HL-60 (cell line): ENCODE measurements at regions not wholly inside any gene's neighbourhood (a gene's known extent, or its start where the extent isn't known, plus 50 kb on each side); places are given as distances from the start of the nearest gene placed in this dataset.

Experiments
- DNase-seq, 2 experiments: peaks; one replicate each; pipeline ENCODE4 v3.0.0-alpha.2; 2010 to 2020; ENCODE audit warnings: low read depth in 1 of 2, low spot score in 1 of 2
- H3K27ac ChIP-seq: fragments of 250-450 bp; sonication (Bioruptor Pico); replicated peaks from 2 replicates; pipeline ENCODE4 v1.5.1; 2020; ENCODE audit warnings: mild to moderate bottlenecking, moderate library complexity
- H3K27me3 ChIP-seq: fragments of 250-450 bp; sonication (Bioruptor Pico); 2 replicates; pipeline ENCODE4 v1.5.1; 2021; ENCODE audit warnings: mild to moderate bottlenecking, moderate library complexity; ENCODE audit not compliant: insufficient read depth, poor library complexity, severe bottlenecking
- H3K4me3 ChIP-seq: replicated peaks from 2 replicates; pipeline ENCODE4 v1.5.1; 2011; ENCODE audit warnings: mild to moderate bottlenecking, control low read depth, low read length; ENCODE audit not compliant: insufficient read depth
- GABPA ChIP-seq: IDR thresholded peaks from 2 replicates; pipeline ENCODE4 v1.6.1; 2012; ENCODE audit warnings: low read depth
- POLR2AphosphoS5 ChIP-seq: IDR thresholded peaks from 2 replicates; pipeline ENCODE4 v1.6.1; 2012; ENCODE audit warnings: low read depth
- SPI1 ChIP-seq: IDR thresholded peaks from 2 replicates; pipeline ENCODE4 v1.6.1; 2012; ENCODE audit warnings: low read depth, mild to moderate bottlenecking, borderline replicate concordance
- TF ChIP-seq, protein P1 (sequence below): IDR thresholded peaks from 2 replicates; pipeline ENCODE4 v1.6.1; 2012; ENCODE audit warnings: low read depth; ENCODE audit not compliant: insufficient replicate concordance
- TF ChIP-seq, protein P2 (sequence below): IDR thresholded peaks from one replicate; pipeline ENCODE4 v1.5.1; 2011; ENCODE audit warnings: low read length, control low read depth, inconsistent platforms; ENCODE audit not compliant: insufficient read depth

DNA sequence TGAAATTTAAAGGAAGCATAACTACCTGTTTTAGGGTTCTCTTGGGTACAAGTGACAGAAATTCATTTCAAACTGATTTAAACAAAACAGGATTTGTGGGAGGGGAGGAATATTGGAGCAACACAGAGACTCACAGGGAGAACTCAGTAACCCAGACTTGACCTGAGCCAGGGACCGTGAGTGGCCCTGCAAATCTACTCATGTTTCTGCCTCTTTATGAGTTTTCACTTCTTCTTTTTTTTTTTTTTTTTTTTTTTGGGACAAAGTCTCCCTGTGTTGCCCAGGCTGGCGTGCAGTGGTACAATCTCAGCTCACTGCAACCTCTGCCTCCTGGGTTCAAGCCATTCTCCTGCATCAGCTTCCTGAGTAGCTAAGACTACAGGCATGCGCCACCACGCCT lies 405.6 kb upstream of the ZNF608 start:
- no peak for DNase-seq
- H3K27me3 ChIP-seq = no peaks in the 10 kb centered on the region
- no peak overlapping the region for H3K27ac ChIP-seq
- no peak for TF ChIP-seq SPI1
- no peak for TF ChIP-seq GABPA
- TF ChIP-seq, protein P1, sequence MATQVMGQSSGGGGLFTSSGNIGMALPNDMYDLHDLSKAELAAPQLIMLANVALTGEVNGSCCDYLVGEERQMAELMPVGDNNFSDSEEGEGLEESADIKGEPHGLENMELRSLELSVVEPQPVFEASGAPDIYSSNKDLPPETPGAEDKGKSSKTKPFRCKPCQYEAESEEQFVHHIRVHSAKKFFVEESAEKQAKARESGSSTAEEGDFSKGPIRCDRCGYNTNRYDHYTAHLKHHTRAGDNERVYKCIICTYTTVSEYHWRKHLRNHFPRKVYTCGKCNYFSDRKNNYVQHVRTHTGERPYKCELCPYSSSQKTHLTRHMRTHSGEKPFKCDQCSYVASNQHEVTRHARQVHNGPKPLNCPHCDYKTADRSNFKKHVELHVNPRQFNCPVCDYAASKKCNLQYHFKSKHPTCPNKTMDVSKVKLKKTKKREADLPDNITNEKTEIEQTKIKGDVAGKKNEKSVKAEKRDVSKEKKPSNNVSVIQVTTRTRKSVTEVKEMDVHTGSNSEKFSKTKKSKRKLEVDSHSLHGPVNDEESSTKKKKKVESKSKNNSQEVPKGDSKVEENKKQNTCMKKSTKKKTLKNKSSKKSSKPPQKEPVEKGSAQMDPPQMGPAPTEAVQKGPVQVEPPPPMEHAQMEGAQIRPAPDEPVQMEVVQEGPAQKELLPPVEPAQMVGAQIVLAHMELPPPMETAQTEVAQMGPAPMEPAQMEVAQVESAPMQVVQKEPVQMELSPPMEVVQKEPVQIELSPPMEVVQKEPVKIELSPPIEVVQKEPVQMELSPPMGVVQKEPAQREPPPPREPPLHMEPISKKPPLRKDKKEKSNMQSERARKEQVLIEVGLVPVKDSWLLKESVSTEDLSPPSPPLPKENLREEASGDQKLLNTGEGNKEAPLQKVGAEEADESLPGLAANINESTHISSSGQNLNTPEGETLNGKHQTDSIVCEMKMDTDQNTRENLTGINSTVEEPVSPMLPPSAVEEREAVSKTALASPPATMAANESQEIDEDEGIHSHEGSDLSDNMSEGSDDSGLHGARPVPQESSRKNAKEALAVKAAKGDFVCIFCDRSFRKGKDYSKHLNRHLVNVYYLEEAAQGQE = no peak
- no peak for TF ChIP-seq POLR2AphosphoS5
- TF ChIP-seq, protein P2, sequence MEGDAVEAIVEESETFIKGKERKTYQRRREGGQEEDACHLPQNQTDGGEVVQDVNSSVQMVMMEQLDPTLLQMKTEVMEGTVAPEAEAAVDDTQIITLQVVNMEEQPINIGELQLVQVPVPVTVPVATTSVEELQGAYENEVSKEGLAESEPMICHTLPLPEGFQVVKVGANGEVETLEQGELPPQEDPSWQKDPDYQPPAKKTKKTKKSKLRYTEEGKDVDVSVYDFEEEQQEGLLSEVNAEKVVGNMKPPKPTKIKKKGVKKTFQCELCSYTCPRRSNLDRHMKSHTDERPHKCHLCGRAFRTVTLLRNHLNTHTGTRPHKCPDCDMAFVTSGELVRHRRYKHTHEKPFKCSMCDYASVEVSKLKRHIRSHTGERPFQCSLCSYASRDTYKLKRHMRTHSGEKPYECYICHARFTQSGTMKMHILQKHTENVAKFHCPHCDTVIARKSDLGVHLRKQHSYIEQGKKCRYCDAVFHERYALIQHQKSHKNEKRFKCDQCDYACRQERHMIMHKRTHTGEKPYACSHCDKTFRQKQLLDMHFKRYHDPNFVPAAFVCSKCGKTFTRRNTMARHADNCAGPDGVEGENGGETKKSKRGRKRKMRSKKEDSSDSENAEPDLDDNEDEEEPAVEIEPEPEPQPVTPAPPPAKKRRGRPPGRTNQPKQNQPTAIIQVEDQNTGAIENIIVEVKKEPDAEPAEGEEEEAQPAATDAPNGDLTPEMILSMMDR = no peak
- H3K4me3 ChIP-seq = no peak overlapping the region

DNA sequence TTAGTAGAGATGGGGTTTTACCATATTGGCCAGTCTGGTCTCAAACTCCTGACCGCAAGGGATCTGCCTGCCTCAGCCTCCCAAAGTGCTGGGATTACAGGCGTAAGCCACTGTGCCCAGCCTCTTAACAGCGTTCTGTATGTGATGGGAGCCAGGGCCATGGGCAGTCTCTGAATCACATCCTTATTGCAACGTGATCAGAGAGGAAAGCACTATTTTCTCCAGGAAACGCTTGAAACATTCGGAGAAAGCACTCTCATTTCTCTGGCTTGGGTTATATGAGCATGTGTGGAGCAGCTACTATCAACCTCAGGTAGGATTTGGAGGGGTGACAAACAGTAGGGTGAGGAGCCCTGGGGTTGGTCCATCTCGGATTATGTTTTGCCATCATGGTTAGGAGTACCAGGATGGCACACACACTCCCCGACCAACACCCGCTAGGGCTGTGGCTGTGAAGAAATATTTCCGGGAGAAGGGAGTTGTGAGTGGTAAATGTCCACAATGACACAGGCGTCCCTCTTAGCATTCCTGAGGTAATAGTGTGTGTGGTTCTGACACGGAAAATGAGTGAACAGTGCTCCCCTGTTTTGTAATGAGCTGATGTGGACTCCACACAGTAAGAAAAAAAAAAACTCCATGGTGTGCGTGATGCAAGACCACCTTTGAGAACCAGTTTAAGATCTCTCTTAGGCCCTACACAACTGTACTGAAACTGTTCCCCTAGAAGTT lies 406.2 kb upstream of the ZNF608 start:
- TF ChIP-seq, protein P2 = no peak
- TF ChIP-seq POLR2AphosphoS5 = no peak
- no peak for TF ChIP-seq SPI1
- no peak for TF ChIP-seq GABPA
- TF ChIP-seq, protein P1 = no peak
- DNase-seq = no peak
- no peak overlapping the region for H3K27ac ChIP-seq
- no peak overlapping the region for H3K4me3 ChIP-seq
- no peaks in the 10 kb centered on the region for H3K27me3 ChIP-seq

DNA sequence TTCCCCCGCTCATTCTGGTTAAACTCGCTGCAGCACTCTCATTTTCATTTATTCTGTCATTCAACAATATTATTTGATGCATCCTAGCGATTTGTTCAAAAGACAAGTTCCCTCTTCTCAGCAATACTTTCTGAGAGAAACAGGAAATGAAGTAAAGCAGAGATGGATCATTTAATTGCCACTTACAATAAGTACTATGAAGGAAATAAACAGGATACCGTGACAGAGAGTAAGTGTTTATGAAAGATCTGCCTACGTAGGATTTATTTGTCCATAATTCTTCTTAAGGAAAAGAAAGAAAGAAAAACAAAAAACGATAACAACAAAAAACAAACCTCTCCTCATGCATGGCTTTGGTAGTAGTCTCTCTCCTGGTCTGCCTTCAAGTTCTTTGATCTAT lies 406.8 kb upstream of the ZNF608 start:
- no peak overlapping the region for H3K27ac ChIP-seq
- no peak for DNase-seq
- no peaks in the 10 kb centered on the region for H3K27me3 ChIP-seq
- TF ChIP-seq, protein P1 = no peak
- TF ChIP-seq, protein P2 = no peak
- TF ChIP-seq POLR2AphosphoS5 = no peak
- TF ChIP-seq GABPA = no peak
- no peak for TF ChIP-seq SPI1
- H3K4me3 ChIP-seq = no peak overlapping the region
